Neural cell (in vitro differentiated cells): ENCODE measurements at regions not wholly inside any gene's neighbourhood (a gene's known extent, or its start where the extent isn't known, plus 50 kb on each side); places are given as distances from the start of the nearest gene placed in this dataset.

Experiments used
- EP300 ChIP-seq: fragments of 450-650 bp; conservative IDR thresholded peaks from 2 replicates; pipeline ENCODE4 v1.6.1; 2014; ENCODE audit warnings: antibody characterized with exemption, mild to moderate bottlenecking, moderate library complexity; ENCODE audit not compliant: poor library complexity, severe bottlenecking
- EZH2 ChIP-seq: fragments of 200-600, 300-800 bp; shearing (Covaris generic), sonication (generic); IDR thresholded peaks from 2 replicates; pipeline ENCODE4 v1.6.1; 2014; ENCODE audit warnings: antibody characterized with exemption, low read length, borderline replicate concordance, mild to moderate bottlenecking; ENCODE audit not compliant: insufficient read depth, poor library complexity, severe bottlenecking
- TF ChIP-seq, protein P1 (sequence below): fragments of 450-650 bp; IDR thresholded peaks from 2 replicates; pipeline ENCODE4 v1.5.1; 2014; ENCODE audit warnings: antibody characterized with exemption, mild to moderate bottlenecking, moderate library complexity; ENCODE audit not compliant: poor library complexity, severe bottlenecking

DNA sequence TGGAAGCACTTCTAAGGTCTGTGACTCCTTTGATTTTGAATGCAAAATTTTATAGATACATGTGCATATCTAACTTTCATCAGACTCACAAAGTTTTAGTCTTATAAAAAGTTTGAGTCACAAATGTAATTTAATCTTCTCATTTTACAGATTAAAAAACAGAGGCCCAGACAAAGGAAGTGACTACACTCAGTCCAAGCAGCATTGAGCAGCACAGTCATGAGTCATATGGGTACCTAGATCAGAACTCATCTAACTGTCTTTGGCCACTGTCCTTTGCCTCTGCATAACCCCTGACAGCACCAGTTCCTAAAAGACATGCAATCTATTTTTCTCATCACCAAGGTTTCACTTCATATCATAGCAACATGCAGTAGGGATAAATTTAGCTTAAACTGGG, 210.7 kb upstream of the KCNH8 start:
- TF ChIP-seq, protein P1, sequence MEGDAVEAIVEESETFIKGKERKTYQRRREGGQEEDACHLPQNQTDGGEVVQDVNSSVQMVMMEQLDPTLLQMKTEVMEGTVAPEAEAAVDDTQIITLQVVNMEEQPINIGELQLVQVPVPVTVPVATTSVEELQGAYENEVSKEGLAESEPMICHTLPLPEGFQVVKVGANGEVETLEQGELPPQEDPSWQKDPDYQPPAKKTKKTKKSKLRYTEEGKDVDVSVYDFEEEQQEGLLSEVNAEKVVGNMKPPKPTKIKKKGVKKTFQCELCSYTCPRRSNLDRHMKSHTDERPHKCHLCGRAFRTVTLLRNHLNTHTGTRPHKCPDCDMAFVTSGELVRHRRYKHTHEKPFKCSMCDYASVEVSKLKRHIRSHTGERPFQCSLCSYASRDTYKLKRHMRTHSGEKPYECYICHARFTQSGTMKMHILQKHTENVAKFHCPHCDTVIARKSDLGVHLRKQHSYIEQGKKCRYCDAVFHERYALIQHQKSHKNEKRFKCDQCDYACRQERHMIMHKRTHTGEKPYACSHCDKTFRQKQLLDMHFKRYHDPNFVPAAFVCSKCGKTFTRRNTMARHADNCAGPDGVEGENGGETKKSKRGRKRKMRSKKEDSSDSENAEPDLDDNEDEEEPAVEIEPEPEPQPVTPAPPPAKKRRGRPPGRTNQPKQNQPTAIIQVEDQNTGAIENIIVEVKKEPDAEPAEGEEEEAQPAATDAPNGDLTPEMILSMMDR: no peak
- no peak for TF ChIP-seq EP300
- TF ChIP-seq EZH2: no peak
